ENCODE measurements at regions not wholly inside any gene's neighbourhood (a gene's known extent, or its start where the extent isn't known, plus 50 kb on each side); places are given as distances from the start of the nearest gene placed in this dataset.
"Not testable (repeated sequence)": the region's sequence is repeated elsewhere in the genome, so short reads cannot be mapped to it uniquely, and the experiment has no call there.

DNA sequence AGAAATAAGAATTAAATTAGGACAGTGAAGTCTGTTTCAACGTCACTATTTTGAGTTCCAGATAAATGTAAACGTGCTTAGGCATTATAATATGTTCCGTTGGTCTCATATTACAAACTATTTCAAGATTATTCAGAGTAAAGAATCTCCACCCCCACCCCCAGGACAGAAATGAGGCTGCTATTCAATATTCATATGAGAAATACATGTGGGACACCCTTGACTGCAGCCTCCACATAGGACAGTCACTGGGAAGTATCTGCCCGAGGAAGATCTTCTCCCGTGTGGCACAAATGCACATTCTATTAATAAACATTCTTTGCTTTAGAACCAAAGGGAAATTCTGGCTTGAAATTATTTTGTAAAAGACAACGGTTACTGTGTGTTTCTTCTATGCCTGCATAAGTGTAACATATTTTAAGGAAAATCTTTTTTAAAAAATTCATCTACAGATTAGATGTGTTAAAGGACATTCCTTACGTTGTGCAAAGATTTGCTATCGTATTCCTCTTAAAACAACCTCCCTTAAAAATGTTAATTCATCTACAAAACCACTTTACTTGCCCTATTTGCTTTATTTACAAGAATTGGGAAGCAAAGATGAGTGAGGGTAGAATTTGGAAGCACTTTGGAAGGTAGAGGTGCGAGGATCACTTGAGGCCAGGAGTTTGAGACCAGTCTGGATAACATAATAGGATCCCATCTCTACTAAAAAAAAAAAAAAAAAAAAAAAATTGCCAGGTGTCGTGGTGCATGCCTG, 148.3 kb upstream of the SOX14 start:
- DNase-seq (ENCODE audit: low read depth), result no peak

DNA sequence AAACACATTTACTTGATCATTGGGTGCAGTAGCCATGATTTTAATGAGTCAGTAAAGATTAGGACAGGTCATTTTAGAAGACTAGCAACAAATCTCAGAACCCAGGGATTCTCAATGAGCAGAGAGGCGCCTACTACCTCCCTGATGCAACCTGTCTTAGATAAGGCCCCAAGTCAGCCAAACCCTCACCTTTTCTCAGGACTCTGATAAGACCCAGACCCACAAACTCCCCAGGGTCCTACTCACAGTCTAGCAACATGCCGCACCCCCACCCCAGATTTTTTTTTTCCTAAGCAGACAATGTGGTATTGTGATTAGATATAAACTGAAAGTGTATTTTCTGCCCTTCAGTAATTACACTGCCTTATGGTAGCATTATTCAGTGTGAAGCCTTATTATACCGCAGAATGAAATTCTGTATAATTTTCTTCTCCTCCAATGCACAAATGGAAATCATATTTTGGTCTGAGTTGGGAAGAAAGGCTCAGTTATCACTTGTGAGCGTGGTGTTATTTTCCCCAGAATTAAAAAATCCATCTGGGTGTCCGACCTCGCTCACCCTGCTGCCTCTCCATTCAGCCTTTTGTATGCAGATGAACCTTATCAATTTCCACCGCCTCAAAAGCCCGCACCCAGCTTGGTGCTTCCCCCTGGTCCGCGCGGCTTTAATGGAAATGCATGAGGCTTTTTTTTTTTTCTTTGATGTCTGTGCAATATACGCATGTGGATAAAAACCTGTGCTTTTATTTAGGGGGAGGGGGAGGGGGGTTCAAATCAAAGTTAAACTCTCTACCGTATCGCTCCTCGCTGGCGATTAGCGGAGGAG, 122.0 kb upstream of the SOX14 start:
- DNase-seq (ENCODE audit: low read depth), result no peak

GRCh38 chr3:137642831-137643230, 121.3 kb upstream of the SOX14 start:
- no peak for DNase-seq (ENCODE audit: low read depth)

- DNase-seq (ENCODE audit: low read depth), result no peak
Observed at GRCh38 chr3:137647179-137647578, 116.9 kb upstream of the SOX14 start.

GRCh38 chr3:137669519-137670060, 94.5 kb upstream of the SOX14 start:
- DNase-seq (ENCODE audit: low read depth), result no peak

GRCh38 chr3:137687181-137687879, 76.8 kb upstream of the SOX14 start:
- no peak for DNase-seq (ENCODE audit: low read depth)

DNA sequence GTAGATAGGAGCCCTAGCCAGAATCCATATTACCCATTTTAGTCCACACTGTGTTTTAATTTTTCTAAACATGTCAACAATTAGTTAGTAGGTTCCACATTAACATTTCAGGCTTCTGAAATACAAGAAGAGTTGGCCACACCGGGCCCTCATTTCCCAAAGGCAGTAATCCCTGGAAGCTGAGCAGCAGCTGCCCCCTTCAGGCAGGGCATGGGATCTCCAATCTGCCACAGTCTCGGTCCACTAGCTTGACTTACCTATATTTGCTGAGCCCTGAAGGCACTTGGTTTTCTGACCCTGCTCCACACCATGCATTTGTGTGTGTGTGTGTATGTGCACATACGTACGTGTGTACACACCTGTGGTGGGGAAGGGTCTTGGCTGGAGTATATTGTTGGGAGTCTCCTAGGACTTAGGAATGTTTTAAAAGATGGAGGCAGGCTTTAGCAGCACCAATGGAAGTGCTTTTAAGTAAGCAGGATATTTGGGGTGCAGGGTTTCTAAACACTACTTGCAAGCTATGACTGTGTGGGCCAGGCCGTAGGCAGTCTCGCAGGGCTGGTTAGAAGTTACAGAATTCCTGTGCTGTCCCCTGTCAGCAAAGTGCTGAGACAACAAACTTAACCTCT, 71.2 kb upstream of the SOX14 start:
- no peak for DNase-seq (ENCODE audit: low read depth)

- DNase-seq (ENCODE audit: low read depth), result no peak
Observed at GRCh38 chr3:137693791-137694190, 70.3 kb upstream of the SOX14 start.

- DNase-seq (ENCODE audit: low read depth), result no peak
Observed at GRCh38 chr3:137694836-137695235, 69.3 kb upstream of the SOX14 start.

- no peak for DNase-seq (ENCODE audit: low read depth)
Observed at GRCh38 chr3:137695351-137695750, 68.8 kb upstream of the SOX14 start.

DNA sequence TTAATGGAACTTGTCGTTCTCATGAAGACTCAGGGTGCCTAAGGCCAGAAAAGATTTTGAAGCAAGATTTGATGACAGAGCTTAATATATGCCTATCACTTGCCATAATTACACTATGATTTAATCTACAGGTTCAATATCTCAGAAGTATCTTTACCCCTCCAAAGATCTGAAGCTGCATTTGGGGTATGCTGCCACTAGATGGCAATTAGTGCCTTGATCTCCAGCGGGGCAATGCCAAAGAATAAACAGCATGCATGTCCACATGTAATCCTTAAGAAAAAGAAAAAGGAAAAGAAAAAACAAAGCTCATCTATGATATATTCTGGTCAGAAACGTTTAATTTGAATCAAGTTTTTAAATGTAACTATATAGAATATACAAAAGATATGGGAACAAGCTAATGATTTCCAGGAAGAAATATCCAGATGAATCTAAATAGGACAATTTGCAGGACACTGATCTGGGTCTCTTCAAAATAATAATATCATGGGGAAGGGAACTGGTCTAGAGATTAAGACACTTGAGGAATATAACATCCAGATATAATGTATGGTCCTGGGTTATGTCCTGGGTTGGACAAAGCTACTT, 55.0 kb upstream of the SOX14 start:
- DNase-seq (ENCODE audit: low read depth), result no peak

DNA sequence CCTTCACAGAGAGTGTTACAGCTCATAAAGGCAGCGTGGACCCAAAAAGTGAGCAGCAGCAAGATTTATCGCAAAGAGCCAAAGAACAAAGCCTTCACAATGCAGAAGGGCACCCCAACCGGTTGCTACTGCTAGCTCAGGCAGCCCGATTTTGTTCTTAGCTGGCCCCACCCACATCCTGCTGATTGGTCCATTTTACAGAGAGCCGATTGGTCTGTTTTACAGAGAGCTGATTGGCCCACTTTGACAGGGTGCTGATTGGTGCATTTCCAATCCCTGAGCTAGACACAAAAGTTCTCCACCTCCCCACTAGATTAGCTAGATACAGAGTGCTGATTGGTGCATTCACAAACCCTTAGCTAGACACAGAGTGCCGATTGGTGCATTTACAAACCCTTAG, 50.1 kb upstream of the SOX14 start:
- DNase-seq (ENCODE audit: low read depth), result not testable (repeated sequence)
